Endothelial cell of umbilical vein (primary cell): ENCODE measurements at regions not wholly inside any gene's neighbourhood (a gene's known extent, or its start where the extent isn't known, plus 50 kb on each side); places are given as distances from the start of the nearest gene placed in this dataset.

Source experiments
- FOS ChIP-seq: IDR thresholded peaks from 2 replicates; pipeline ENCODE4 v1.6.1; 2011; ENCODE audit warnings: mild to moderate bottlenecking, low read length, moderate library complexity, borderline replicate concordance; ENCODE audit not compliant: insufficient read depth
- TF ChIP-seq, protein P1 (sequence below), 2 donors: IDR thresholded peaks; 1 replicate in 1 of 2; 2 replicates in 1 of 2; pipeline ENCODE4 v1.5.1; 2011; ENCODE audit warnings: low read length in 2 of 2, mild to moderate bottlenecking in 2 of 2, moderate library complexity in 2 of 2, control low read depth in 1 of 2, inconsistent platforms in 1 of 2, low read depth in 1 of 2; ENCODE audit not compliant: insufficient read depth in 1 of 2; ENCODE audit errors: extremely low read depth in 1 of 2

DNA sequence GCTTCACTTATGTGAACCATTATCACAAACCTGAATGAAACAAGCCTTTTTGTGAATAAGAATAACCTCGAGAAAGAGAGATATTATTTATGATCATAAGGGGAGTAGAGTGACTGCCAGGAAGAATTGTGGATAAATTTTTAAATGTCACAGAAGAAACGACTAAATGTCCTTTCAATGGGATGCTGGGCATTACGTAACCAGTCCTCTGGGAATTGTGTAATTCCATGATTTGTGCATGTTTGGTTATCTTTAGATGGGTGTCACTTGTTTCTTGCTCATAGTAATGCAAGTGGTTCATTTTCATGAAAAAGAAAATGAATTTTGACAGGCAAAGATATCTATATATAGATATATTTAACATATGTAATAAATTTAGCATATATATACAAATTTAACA, 379.5 kb upstream of the AGTR1 start:
- TF ChIP-seq, protein P1, sequence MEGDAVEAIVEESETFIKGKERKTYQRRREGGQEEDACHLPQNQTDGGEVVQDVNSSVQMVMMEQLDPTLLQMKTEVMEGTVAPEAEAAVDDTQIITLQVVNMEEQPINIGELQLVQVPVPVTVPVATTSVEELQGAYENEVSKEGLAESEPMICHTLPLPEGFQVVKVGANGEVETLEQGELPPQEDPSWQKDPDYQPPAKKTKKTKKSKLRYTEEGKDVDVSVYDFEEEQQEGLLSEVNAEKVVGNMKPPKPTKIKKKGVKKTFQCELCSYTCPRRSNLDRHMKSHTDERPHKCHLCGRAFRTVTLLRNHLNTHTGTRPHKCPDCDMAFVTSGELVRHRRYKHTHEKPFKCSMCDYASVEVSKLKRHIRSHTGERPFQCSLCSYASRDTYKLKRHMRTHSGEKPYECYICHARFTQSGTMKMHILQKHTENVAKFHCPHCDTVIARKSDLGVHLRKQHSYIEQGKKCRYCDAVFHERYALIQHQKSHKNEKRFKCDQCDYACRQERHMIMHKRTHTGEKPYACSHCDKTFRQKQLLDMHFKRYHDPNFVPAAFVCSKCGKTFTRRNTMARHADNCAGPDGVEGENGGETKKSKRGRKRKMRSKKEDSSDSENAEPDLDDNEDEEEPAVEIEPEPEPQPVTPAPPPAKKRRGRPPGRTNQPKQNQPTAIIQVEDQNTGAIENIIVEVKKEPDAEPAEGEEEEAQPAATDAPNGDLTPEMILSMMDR (IDR thresholded peaks at IDR 0.05; ENCODE audit: extremely low read depth in 1 of 2, insufficient read depth in 1 of 2, low read depth in 1 of 2, low read length in 2 of 2), result no peak
- no peak for TF ChIP-seq FOS
